GM19438 (cell line): ENCODE measurements at regions not wholly inside any gene's neighbourhood (a gene's known extent, or its start where the extent isn't known, plus 50 kb on each side); places are given as distances from the start of the nearest gene placed in this dataset.

ENCODE experiments used
- ATAC-seq: cut with Tn5 transposase; IDR thresholded peaks from one replicate; pipeline ENCODE4 v1.9.1; 2021; ENCODE audit warnings: low read depth; ENCODE audit not compliant: unreplicated experiment

- no peak for ATAC-seq
Observed at GRCh38 chr13:103291798-103292572, 225.8 kb upstream of the SLC10A2 start.

- ATAC-seq, result no peak
Observed at GRCh38 chr13:103291226-103291625, 225.0 kb upstream of the SLC10A2 start.

- no peak for ATAC-seq
Observed at GRCh38 chr13:103289681-103290080, 223.5 kb upstream of the SLC10A2 start.

GRCh38 chr13:103288114-103288513 is 221.9 kb upstream of the SLC10A2 start:
- ATAC-seq, result no peak

DNA sequence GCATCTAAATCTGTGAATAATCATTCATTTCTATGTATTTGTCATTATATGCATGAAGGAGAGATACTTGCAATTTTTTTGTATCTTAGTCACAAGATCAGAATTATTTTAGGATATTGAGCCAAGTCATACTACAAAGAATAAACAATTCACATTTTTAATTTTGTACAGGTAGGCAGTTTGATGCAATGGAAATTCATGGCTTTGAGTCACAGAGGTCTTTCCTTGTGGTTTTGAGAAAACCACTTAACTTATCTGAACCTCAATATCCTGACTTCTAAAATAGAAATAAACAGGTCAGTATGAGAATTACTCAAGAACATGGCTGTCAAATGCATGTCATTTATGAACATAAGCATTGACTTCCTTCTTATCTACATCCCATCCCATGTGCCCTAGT is 221.4 kb upstream of the SLC10A2 start:
- no peak for ATAC-seq

- ATAC-seq, result no peak
Observed at GRCh38 chr13:103284466-103284865, 218.2 kb upstream of the SLC10A2 start.

DNA sequence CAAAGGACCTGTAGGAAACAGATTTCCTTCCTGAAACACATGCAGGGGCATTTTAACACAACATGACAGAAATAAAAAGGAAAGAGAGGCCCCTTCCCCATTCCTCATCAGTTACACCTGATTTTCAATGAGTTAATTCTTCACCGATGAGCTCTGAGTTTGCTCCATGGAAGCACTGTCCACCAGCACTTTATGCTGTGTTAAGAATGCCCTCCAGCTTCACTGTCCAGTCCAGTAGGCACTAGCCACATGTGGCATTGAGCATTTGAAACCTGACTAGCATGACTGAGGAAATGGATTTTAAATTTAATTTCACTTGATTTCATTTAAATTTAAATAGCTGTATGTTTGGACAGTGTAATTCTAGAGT is 217.2 kb upstream of the SLC10A2 start:
- no peak for ATAC-seq

DNA sequence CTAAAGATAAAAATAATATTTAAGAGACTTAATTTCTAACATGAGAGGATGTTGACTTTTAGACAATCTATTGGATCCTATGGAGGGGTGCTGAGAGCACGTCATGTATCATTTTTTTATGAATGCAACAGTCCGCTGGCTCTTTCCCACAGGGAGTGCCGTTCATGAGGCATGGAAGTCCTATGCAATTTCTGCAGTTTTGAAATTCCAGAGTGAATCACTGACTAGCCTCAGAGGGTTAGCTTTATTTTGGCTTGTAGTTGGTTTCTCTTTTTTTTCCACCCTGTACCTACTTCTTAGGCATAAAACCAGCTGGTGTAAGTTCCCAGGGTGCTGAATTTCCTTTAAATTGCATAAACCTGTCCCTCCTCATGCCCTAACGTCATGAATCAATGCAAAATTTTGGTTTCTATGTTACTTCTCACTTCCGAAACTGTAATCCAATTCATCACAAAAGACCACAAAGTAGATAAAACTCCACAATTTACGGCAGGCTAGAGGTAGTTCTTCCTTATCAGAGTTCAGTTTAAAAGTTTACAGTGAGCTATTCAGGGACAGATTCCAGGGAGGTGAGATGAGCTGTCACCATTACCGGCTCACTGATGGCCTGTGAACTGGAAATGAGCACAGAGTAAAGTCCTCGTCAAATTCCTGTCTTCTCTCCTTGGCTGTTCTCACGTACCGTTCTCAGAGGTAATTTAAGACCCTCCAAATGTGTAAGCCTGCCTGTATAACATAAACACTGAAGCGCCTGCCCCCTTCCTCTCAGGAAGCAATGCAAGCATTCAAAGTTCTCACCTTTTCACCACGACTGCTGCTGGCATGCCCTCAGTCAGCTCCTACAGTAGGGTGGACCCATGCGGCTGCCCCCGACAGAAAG is 216.6 kb upstream of the SLC10A2 start:
- ATAC-seq, result no peak

- no peak for ATAC-seq
Observed at GRCh38 chr13:103277959-103278694, 211.9 kb upstream of the SLC10A2 start.

- ATAC-seq, result peak; percentile 84
Observed at GRCh38 chr13:103276775-103277498, 210.7 kb upstream of the SLC10A2 start.

GRCh38 chr13:103275722-103276121 is 209.5 kb upstream of the SLC10A2 start:
- no peak for ATAC-seq

- no peak for ATAC-seq
Observed at GRCh38 chr13:103275081-103275480, 208.9 kb upstream of the SLC10A2 start.

DNA sequence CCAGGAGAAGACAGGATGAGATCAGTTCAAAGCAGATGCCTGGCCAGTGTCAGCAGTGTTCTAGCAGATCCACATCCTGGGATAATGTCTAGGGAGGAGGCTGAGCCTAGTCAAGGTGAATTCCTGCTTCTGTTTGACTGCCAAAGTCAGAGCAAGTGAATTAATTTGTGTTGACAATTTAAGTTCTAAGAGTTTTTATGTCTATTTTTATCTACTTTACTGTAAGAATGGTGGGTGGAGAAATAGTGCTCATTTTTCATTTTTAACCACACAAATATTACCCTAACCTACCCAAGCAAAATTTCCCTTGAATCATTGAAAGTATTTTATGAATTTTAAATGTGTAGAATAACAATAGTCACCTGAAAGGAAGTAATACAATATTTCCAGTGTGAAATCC is 207.6 kb upstream of the SLC10A2 start:
- no peak for ATAC-seq

DNA sequence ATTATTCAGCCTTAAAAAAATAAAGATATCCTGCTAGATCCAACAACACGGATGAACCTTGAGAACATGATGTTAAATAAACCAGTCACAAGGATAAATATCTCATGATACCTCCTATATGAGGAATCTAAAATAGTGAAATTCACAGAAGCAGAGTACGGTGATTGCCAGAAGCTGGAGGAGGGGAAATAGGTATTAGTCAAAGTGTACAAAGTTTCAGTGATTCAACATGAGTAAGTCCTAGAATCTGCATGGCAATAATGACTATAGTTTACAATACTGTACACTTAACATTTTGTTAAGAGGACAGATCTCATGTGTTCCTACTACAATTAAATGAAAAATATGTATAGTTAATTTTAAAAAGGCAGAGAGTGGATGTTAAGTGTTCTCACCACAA is 206.6 kb upstream of the SLC10A2 start:
- no peak for ATAC-seq

GRCh38 chr13:103263448-103263847 is 197.2 kb upstream of the SLC10A2 start:
- ATAC-seq, result no peak

DNA sequence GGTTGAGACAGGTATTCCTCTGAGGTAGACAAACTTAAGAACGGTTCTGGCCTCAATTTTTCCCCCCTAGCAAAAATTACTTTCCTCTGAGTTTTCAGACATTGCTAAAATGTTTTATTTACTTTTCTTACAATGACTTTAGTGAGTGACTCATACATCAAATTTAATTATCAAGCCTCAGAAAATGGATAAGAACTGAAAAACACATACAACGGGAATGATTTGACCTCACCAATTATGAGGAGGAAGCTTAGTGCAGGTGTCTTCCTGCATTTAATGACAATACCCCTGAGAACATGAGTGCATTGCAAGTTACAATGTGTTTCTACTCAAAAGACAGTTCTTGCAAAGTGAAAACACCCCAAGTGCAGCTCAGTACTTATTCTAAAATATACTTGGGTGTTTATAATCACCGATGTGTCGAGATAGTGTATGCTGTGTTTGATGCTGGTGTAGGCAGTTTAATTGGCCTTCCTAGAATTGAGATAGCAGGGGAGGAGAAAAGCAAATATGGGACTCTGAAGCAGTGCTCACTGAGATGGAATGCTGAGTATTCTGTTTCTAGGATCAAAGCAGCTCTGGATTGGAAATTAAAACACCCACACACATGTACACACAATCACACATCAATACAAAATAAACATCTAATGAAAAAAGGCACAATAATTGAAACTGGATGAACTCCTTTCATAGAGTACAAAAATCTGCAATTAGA is 189.5 kb upstream of the SLC10A2 start:
- no peak for ATAC-seq

- ATAC-seq, result no peak
Observed at GRCh38 chr13:103250071-103250470, 183.9 kb upstream of the SLC10A2 start.

DNA sequence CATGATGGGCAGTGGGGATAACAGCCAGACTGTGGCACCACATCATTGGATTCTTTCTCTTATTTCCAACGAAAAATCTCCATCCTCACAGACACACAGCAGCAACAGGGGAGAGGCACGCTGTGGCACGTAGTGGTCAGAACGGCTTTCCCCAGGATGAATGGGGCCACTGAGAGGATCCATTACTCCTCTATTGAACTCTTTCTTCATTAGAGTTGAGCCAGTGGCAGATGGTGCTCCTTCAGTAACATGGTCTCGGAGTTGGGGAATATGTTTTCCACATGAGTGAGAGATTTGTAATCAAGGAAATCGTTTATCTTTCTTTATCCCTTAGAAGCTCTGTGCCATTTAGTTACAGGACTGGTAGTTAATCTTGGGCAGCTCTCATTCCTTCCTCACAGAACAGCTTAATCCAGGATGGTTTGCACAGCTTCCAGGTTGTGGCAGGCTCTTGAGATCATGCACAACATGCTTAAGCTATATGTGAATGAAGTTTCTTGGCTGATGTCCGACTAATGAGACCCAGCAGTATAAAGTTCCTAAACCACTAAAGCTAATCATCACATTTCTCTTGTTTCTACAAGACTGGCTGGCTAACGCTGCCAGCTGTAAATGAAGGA is 180.5 kb upstream of the SLC10A2 start:
- ATAC-seq, result no peak

DNA sequence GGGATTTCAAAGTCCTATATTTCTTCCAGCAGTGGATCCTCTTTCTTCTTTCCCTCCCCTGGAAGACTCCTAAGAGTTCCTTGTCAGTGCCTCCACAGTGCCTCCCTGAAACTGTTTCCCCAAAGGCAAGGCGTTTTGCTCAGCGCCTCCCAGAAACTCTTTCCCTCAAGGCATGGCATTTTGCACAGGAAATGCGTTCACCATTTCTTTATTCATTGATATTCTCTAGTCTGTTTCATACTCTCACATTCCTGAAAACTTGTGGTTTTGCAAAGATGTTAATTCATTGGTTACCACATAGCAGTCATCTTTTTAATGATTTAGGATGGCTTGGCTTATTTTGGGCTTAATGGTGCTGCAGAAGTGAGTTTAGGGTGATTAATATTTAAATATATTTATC is 177.3 kb upstream of the SLC10A2 start:
- ATAC-seq, result no peak
